H1 (cell line): ENCODE measurements at regions not wholly inside any gene's neighbourhood (a gene's known extent, or its start where the extent isn't known, plus 50 kb on each side); places are given as distances from the start of the nearest gene placed in this dataset.

Experiments
- CTCF ChIA-PET: fragments of 300-600 bp; sonication (Branson Sonifier 250); formaldehyde crosslinking; loops from one replicate; lab custom pipeline; 2021; ENCODE audit not compliant: partially characterized antibody; lab: Charles Lee
- POLR2A ChIA-PET: fragments of 300-600 bp; sonication (Branson Sonifier 250); formaldehyde crosslinking; loops from one replicate; lab custom pipeline; 2021; ENCODE audit warnings: inconsistent platforms; ENCODE audit not compliant: partially characterized antibody; lab: Charles Lee
- DNase-seq, 2 experiments: peaks; one replicate each; pipeline versions ENCODE4 v3.0.0 to v3.0.0-alpha.2; 2010 to 2022; ENCODE audit warnings: low spot score in 2 of 2, low read depth in 1 of 2, mixed read lengths in 1 of 2
- FAIRE-seq: peaks from 2 replicates; lab custom pipeline; 2011; peaks lifted over from hg19 to GRCh38; lab: Jason Lieb, UNC
- H2AFZ ChIP-seq: 2 replicates; pipeline ENCODE4 v1.8.1; 2012; ENCODE audit warnings: low read length, inconsistent platforms
- H2AK5ac ChIP-seq: 2 replicates; pipeline ENCODE4 v1.6.1; 2013; ENCODE audit warnings: low read depth, low read length
- H2BK120ac ChIP-seq: replicated peaks from 2 replicates; pipeline ENCODE3; 2013; ENCODE audit warnings: low read depth, low read length, inconsistent platforms
- H2BK12ac ChIP-seq: 2 replicates; pipeline ENCODE4 v1.6.1; 2013; ENCODE audit warnings: low read depth, low read length
- H2BK15ac ChIP-seq: 2 replicates; pipeline ENCODE4 v1.6.1; 2013; ENCODE audit warnings: low read length
- H2BK20ac ChIP-seq: 2 replicates; pipeline ENCODE4 v1.6.1; 2013; ENCODE audit warnings: low read length
- H2BK5ac ChIP-seq: 2 replicates; pipeline ENCODE4 v1.6.1; 2013; ENCODE audit warnings: low read depth, low read length
- H3K14ac ChIP-seq: 2 replicates; pipeline ENCODE4 v1.6.1; 2013; ENCODE audit warnings: inconsistent platforms; ENCODE audit not compliant: insufficient read length
- H3K18ac ChIP-seq: 2 replicates; pipeline ENCODE4 v1.6.1; 2013; ENCODE audit warnings: low read length; ENCODE audit errors: extremely low read depth
- H3K23ac ChIP-seq: 2 replicates; pipeline ENCODE4 v1.6.1; 2013; ENCODE audit warnings: inconsistent platforms; ENCODE audit not compliant: insufficient read length
- H3K23me2 ChIP-seq: 2 replicates; pipeline ENCODE4 v1.6.1; 2013; ENCODE audit warnings: low read depth, low read length
- H3K27ac ChIP-seq: 2 replicates; pipeline ENCODE4 v1.6.1; 2011; ENCODE audit warnings: low read depth, low read length, inconsistent platforms
- H3K27me3 ChIP-seq, 4 experiments: replicated peaks in 1 of 4; 1 replicate in 1 of 4; 2 replicates in 3 of 4; pipeline versions ENCODE4 v1.6.1 to v1.8.1; 2011 to 2013; ENCODE audit warnings: low read length in 3 of 4, mild to moderate bottlenecking in 3 of 4, inconsistent platforms in 2 of 4, mixed read lengths in 2 of 4, moderate library complexity in 1 of 4; ENCODE audit not compliant: control insufficient read depth in 3 of 4, insufficient read depth in 3 of 4; ENCODE audit errors: extremely low read depth in 1 of 4
- H3K36me3 ChIP-seq, 4 experiments: 2 replicates each; pipeline versions ENCODE4 v1.6.1 to v1.8.1; 2011 to 2013; ENCODE audit warnings: mild to moderate bottlenecking in 4 of 4, low read length in 3 of 4, moderate library complexity in 2 of 4, control low read depth in 1 of 4, inconsistent platforms in 1 of 4; ENCODE audit not compliant: insufficient read depth in 4 of 4, control insufficient read depth in 2 of 4
- H3K4ac ChIP-seq: replicated peaks from 2 replicates; pipeline ENCODE3; 2013; ENCODE audit warnings: low read length, low read depth, mixed read lengths, inconsistent platforms; ENCODE audit not compliant: insufficient read length
- H3K4me1 ChIP-seq, 4 experiments: replicated peaks in 1 of 4; 1 replicate in 1 of 4; 2 replicates in 3 of 4; pipeline versions ENCODE4 v1.6.1 to v1.8.1; 2011 to 2013; ENCODE audit warnings: low read length in 3 of 4, inconsistent platforms in 2 of 4, mixed read lengths in 1 of 4; ENCODE audit not compliant: insufficient read depth in 4 of 4, control insufficient read depth in 3 of 4
- H3K4me2 ChIP-seq, 2 experiments: 2 replicates each; pipeline versions ENCODE4 v1.6.1 to v1.8.1; 2011 to 2013; ENCODE audit warnings: low read depth in 2 of 2, low read length in 2 of 2, control low read depth in 1 of 2, inconsistent platforms in 1 of 2, mild to moderate bottlenecking in 1 of 2; ENCODE audit not compliant: insufficient read depth in 1 of 2
- H3K4me3 ChIP-seq, 4 experiments: fragments of 200-600, 300-600 bp in 1 of 4; sonication (generic), shearing (Covaris generic), sonication (Bioruptor Twin) in 1 of 4; 2 replicates each; pipeline versions ENCODE4 v1.5.1 to v1.8.1; 2011 to 2016; ENCODE audit warnings: low read length in 4 of 4, low read depth in 3 of 4, control low read depth in 2 of 4, inconsistent platforms in 2 of 4, mild to moderate bottlenecking in 2 of 4, mixed read lengths in 1 of 4, moderate library complexity in 1 of 4; ENCODE audit not compliant: insufficient read depth in 2 of 4; ENCODE audit errors: extremely low read depth in 1 of 4
- H3K56ac ChIP-seq: replicated peaks from 2 replicates; pipeline ENCODE3; 2013; ENCODE audit warnings: low read depth, mild to moderate bottlenecking, mixed read lengths, low read length, inconsistent platforms; ENCODE audit not compliant: insufficient read length
- H3K79me1 ChIP-seq: 2 replicates; pipeline ENCODE4 v1.6.1; 2013; ENCODE audit warnings: low read depth, low read length, control low read depth
- H3K79me2 ChIP-seq, 2 experiments: 2 replicates each; pipeline versions ENCODE4 v1.6.1 to v1.8.1; 2012 to 2013; ENCODE audit warnings: low read length in 2 of 2, mild to moderate bottlenecking in 2 of 2, inconsistent platforms in 1 of 2; ENCODE audit not compliant: insufficient read depth in 2 of 2, control insufficient read depth in 1 of 2
- H3K9ac ChIP-seq, 4 experiments: replicated peaks in 1 of 4; 1 replicate in 1 of 4; 2 replicates in 3 of 4; pipeline versions ENCODE4 v1.6.1 to v1.8.1; 2011 to 2013; ENCODE audit warnings: low read depth in 3 of 4, low read length in 3 of 4, control low read depth in 2 of 4, mild to moderate bottlenecking in 2 of 4, moderate library complexity in 2 of 4, inconsistent platforms in 1 of 4; ENCODE audit errors: extremely low read depth in 1 of 4
- H3K9me3 ChIP-seq, 2 experiments: 2 replicates each; pipeline versions ENCODE4 v1.6.1 to v1.8.1; 2012 to 2013; ENCODE audit warnings: mild to moderate bottlenecking in 2 of 2, moderate library complexity in 2 of 2, control low read depth in 1 of 2, inconsistent platforms in 1 of 2, low read depth in 1 of 2, low read length in 1 of 2, mixed read lengths in 1 of 2; ENCODE audit not compliant: insufficient read depth in 2 of 2
- H4K20me1 ChIP-seq, 2 experiments: replicated peaks in 1 of 2; 2 replicates each; pipeline versions ENCODE3 to v1.8.1; 2011 to 2013; ENCODE audit warnings: inconsistent platforms in 2 of 2, low read length in 2 of 2, mild to moderate bottlenecking in 1 of 2; ENCODE audit not compliant: insufficient read depth in 2 of 2, control insufficient read depth in 1 of 2
- H4K5ac ChIP-seq: 2 replicates; pipeline ENCODE4 v1.6.1; 2013; ENCODE audit warnings: low read length, low read depth, mixed read lengths, inconsistent platforms; ENCODE audit not compliant: insufficient read length
- H4K8ac ChIP-seq: 2 replicates; pipeline ENCODE4 v1.8.0; 2013; ENCODE audit warnings: mild to moderate bottlenecking, moderate library complexity, low read length, inconsistent platforms; ENCODE audit not compliant: insufficient read depth; ENCODE audit errors: extremely low read depth
- H4K91ac ChIP-seq: replicated peaks from 2 replicates; pipeline ENCODE3; 2013; ENCODE audit warnings: low read length, mixed read lengths, inconsistent platforms; ENCODE audit not compliant: insufficient read length
- CTCF ChIP-seq, 3 experiments: IDR thresholded peaks; 1 replicate in 2 of 3; 2 replicates in 1 of 3; pipeline versions ENCODE4 v1.5.1 to v1.6.1; 2011; ENCODE audit warnings: low read length in 3 of 3, mild to moderate bottlenecking in 3 of 3, inconsistent platforms in 2 of 3, low read depth in 1 of 3, moderate library complexity in 1 of 3; ENCODE audit not compliant: insufficient read depth in 1 of 3; ENCODE audit errors: control extremely low read depth in 1 of 3
- EZH2 ChIP-seq: fragments of 200-600 bp; sonication (generic); IDR thresholded peaks from 2 replicates; pipeline ENCODE4 v1.7.1; 2012; ENCODE audit warnings: low read depth, mild to moderate bottlenecking, moderate library complexity, low read length, inconsistent platforms; ENCODE audit not compliant: severe bottlenecking
- RAD21 ChIP-seq, 2 experiments: IDR thresholded peaks in 1 of 2; conservative IDR thresholded peaks in 1 of 2; 2 replicates each; pipeline ENCODE4 v1.6.1; 2011; ENCODE audit warnings: low read depth in 2 of 2, low read length in 2 of 2, improper control_type of control experiment in 1 of 2, inconsistent platforms in 1 of 2, mild to moderate bottlenecking in 1 of 2, moderate library complexity in 1 of 2
- SUZ12 ChIP-seq: fragments of 200-600 bp; sonication (generic); IDR thresholded peaks from 2 replicates; pipeline ENCODE4 v1.6.1; 2012; ENCODE audit warnings: mild to moderate bottlenecking, inconsistent platforms, low read length, moderate library complexity, mixed read lengths
- TBP ChIP-seq: IDR thresholded peaks from 2 replicates; pipeline ENCODE4 v1.6.1; 2011; ENCODE audit warnings: low read depth, low read length, improper control_type of control experiment
- WGBS, 2 experiments: shearing (Covaris generic) in 1 of 2; methylation state at CpG; one replicate each; pipeline versions ENCODE4 v1.1.6 to v1.1.7; 2013 to 2015; ENCODE audit warnings: low lambda C conversion rate in 2 of 2, mixed read lengths in 2 of 2, inconsistent platforms in 1 of 2, low coverage in 1 of 2, missing lambda C conversion rate in 1 of 2; ENCODE audit not compliant: insufficient replicate concordance in 2 of 2, insufficient coverage in 1 of 2, insufficient read length in 1 of 2; ENCODE audit errors: extremely low coverage in 1 of 2, missing lambda C conversion rate in 1 of 2; 5-methylcytosine and 5-hydroxymethylcytosine counted together

GRCh38 chr6:85323435-85324040 lies 126.3 kb upstream of the NT5E start:
- Histone ChIP-seq H2BK5ac (no peak overlapping the region), H3K79me2 (no peaks in the 10 kb centered on the region), H2BK12ac (no peak overlapping the region), H3K36me3 (no peaks in the 10 kb centered on the region), H3K4me3 (no peak overlapping the region), H3K27me3 (no peaks in the 10 kb centered on the region), H3K4ac (no peak overlapping the region), H2AK5ac (no peak overlapping the region), H4K91ac (no peak overlapping the region), H3K79me1 (no peaks in the 10 kb centered on the region), H4K20me1 (no peaks in the 10 kb centered on the region), H3K56ac (no peak overlapping the region), H3K18ac (no peak overlapping the region), H3K4me1 (no peaks in the 10 kb centered on the region), H2BK15ac (no peak overlapping the region), H3K9me3 (peaks cover 4 to 5% of the 10 kb centered on the region in 2 experiments; a peak in 2 of 4 replicates), H3K4me2 (no peak overlapping the region), H4K5ac (no peak overlapping the region), H3K23me2 (no peaks in the 10 kb centered on the region; the same call in 1 of the 2 replicates), H3K14ac (no peak overlapping the region), H2BK120ac (no peak overlapping the region), H2AFZ (no peak overlapping the region), H3K23ac (no peak overlapping the region), H2BK20ac (no peak overlapping the region), H3K27ac (no peak overlapping the region), H3K9ac (no peak overlapping the region), H4K8ac (no peak overlapping the region)
- 45% methylated on average over 9 of the region's 9 CpGs; no CpG with 5 or more reads in 1 of the 2 experiments for WGBS, 2 experiments
- CTCF ChIA-PET = interaction anchor here (0.7 to 5.2 kb wide), 52 partner anchors 9 to 1690 kb away, joined by 3 to 43 read pairs (median 4); no protein-coding TSS in a partner anchor
- DNase-seq (peak; percentile 38 to 93), FAIRE-seq (peak; percentile 94)
- POLR2A ChIA-PET = no interaction called here
- TF ChIP-seq EZH2 (no peak), RAD21 (IDR thresholded peaks at IDR 0.05 in 1 of 2, conservative IDR thresholded peaks at IDR 0.05 in 1 of 2; ENCODE audit: low read depth in 2 of 2, low read length in 2 of 2) (peak; percentile 93 to 96), SUZ12 (no peak), CTCF (IDR thresholded peaks at IDR 0.05; ENCODE audit: control extremely low read depth in 1 of 3, insufficient read depth in 1 of 3, low read depth in 1 of 3, low read length in 3 of 3) (peak in 2 of 3 experiments; percentile 80 to 86; a peak in 3 of 4 replicates), TBP (no peak)
